Testis (tissue), 2 donors: ENCODE measurements at regions not wholly inside any gene's neighbourhood (a gene's known extent, or its start where the extent isn't known, plus 50 kb on each side); places are given as distances from the start of the nearest gene placed in this dataset.

Experiments used
- DNase-seq: peaks from one replicate; pipeline ENCODE4 v3.0.0-alpha.2; 2019
- H3K27ac ChIP-seq, 2 donors: fragments of 200-600 bp; sonication (generic); one replicate each; pipeline ENCODE4 v1.5.1; 2019
- H3K27me3 ChIP-seq: fragments of 200-600 bp; sonication (generic); one replicate; pipeline ENCODE4 v1.5.1; 2019
- H3K36me3 ChIP-seq: fragments of 200-600 bp; sonication (generic); one replicate; pipeline ENCODE4 v1.5.1; 2017; ENCODE audit warnings: low read depth; ENCODE audit errors: missing control alignments
- H3K4me1 ChIP-seq: fragments of 200-600 bp; sonication (generic); one replicate; pipeline ENCODE4 v1.5.1; 2019
- H3K4me3 ChIP-seq, 2 donors: fragments of 200-600 bp; sonication (generic); one replicate each; pipeline ENCODE4 v1.5.1; 2017 to 2019
- H3K9me3 ChIP-seq: fragments of 200-600 bp; sonication (generic); one replicate; pipeline ENCODE4 v1.5.1; 2017
- CTCF ChIP-seq, 3 experiments: fragments of 450-650 bp in 2 of 3; fragments of 200-600 bp in 1 of 3; sonication (generic) in 1 of 3; IDR thresholded peaks; one replicate each; pipeline ENCODE4 v1.5.1; 2016 to 2019; ENCODE audit warnings: antibody characterized with exemption in 3 of 3, mild to moderate bottlenecking in 2 of 3, moderate library complexity in 1 of 3
- POLR2A ChIP-seq: fragments of 450-650 bp; IDR thresholded peaks from one replicate; pipeline ENCODE4 v1.6.1; 2017; ENCODE audit warnings: antibody characterized with exemption, mild to moderate bottlenecking, moderate library complexity
- WGBS, 2 donors: methylation state at CpG; one replicate each; pipeline ENCODE4 v1.1.5; 2018; 5-methylcytosine and 5-hydroxymethylcytosine counted together
- intact Hi-C: fragments of 100-400 bp; cut with DNase I; formaldehyde crosslinking; loops from one replicate; pipeline ENCODE4 v1.15.1; 2023; ENCODE audit warnings: low total_unique reads

GRCh38 chr10:111246136-111246535 is 169.3 kb downstream of the ADRA2A start:
- H3K4me1 ChIP-seq = no peaks in the 10 kb centered on the region
- no peak overlapping the region for H3K27ac ChIP-seq
- no peaks in the 10 kb centered on the region for H3K36me3 ChIP-seq
- intact Hi-C loops = no loop called here
- 55 to 63% methylated on average over 7 of the region's 7 CpGs for WGBS, 2 donors
- no peaks in the 10 kb centered on the region for H3K27me3 ChIP-seq
- DNase-seq = no peak
- H3K4me3 ChIP-seq = no peak overlapping the region
- H3K9me3 ChIP-seq = no peaks in the 10 kb centered on the region
- TF ChIP-seq CTCF (IDR thresholded peaks at IDR 0.05) (no peak), POLR2A (no peak)

- H3K27me3 ChIP-seq = no peaks in the 10 kb centered on the region
- 67 to 69% methylated on average over 6 of the region's 6 CpGs for WGBS, 2 donors
- intact Hi-C loops = no loop called here
- no peak for TF ChIP-seq CTCF (IDR thresholded peaks at IDR 0.05)
- no peak for TF ChIP-seq POLR2A
- DNase-seq = no peak
- no peak overlapping the region for H3K27ac ChIP-seq
- H3K4me1 ChIP-seq = no peaks in the 10 kb centered on the region
- H3K4me3 ChIP-seq = no peak overlapping the region
- no peaks in the 10 kb centered on the region for H3K9me3 ChIP-seq
- no peaks in the 10 kb centered on the region for H3K36me3 ChIP-seq
These were observed 170.1 kb downstream of the ADRA2A start for GRCh38 chr10:111246814-111247452.

GRCh38 chr10:111247781-111248389 is 171.1 kb downstream of the ADRA2A start:
- no peaks in the 10 kb centered on the region for H3K9me3 ChIP-seq
- no peaks in the 10 kb centered on the region for H3K4me1 ChIP-seq
- TF ChIP-seq POLR2A = no peak
- no peak for TF ChIP-seq CTCF (IDR thresholded peaks at IDR 0.05)
- intact Hi-C loops = no loop called here
- no peak for DNase-seq
- H3K27me3 ChIP-seq = no peaks in the 10 kb centered on the region
- no peak overlapping the region for H3K4me3 ChIP-seq
- 86 to 91% methylated on average over 6 of the region's 6 CpGs for WGBS, 2 donors
- H3K27ac ChIP-seq = no peak overlapping the region
- H3K36me3 ChIP-seq = no peaks in the 10 kb centered on the region

GRCh38 chr10:111249925-111250324 is 173.1 kb downstream of the ADRA2A start:
- intact Hi-C loops = no loop called here
- WGBS, 2 donors = 80% methylated on average over 1 of the region's 1 CpG
- H3K27ac ChIP-seq = no peak overlapping the region
- no peaks in the 10 kb centered on the region for H3K27me3 ChIP-seq
- no peak overlapping the region for H3K4me3 ChIP-seq
- H3K36me3 ChIP-seq = no peaks in the 10 kb centered on the region
- DNase-seq = no peak
- no peaks in the 10 kb centered on the region for H3K9me3 ChIP-seq
- H3K4me1 ChIP-seq = no peaks in the 10 kb centered on the region
- TF ChIP-seq POLR2A (no peak), CTCF (IDR thresholded peaks at IDR 0.05) (no peak)

- H3K9me3 ChIP-seq = no peaks in the 10 kb centered on the region
- DNase-seq = no peak
- TF ChIP-seq POLR2A (no peak), CTCF (IDR thresholded peaks at IDR 0.05) (no peak)
- no peaks in the 10 kb centered on the region for H3K36me3 ChIP-seq
- intact Hi-C loops = no loop called here
- H3K27ac ChIP-seq = no peak overlapping the region
- no peaks in the 10 kb centered on the region for H3K27me3 ChIP-seq
- whole genome bisulfite sequencing, 2 donors = 62 to 69% methylated on average over 2 of the region's 2 CpGs
- no peaks in the 10 kb centered on the region for H3K4me1 ChIP-seq
- H3K4me3 ChIP-seq = no peak overlapping the region
These were observed 184.3 kb downstream of the ADRA2A start for GRCh38 chr10:111261081-111261615.
